ENCODE measurements at regions not wholly inside any gene's neighbourhood (a gene's known extent, or its start where the extent isn't known, plus 50 kb on each side); places are given as distances from the start of the nearest gene placed in this dataset.

DNA sequence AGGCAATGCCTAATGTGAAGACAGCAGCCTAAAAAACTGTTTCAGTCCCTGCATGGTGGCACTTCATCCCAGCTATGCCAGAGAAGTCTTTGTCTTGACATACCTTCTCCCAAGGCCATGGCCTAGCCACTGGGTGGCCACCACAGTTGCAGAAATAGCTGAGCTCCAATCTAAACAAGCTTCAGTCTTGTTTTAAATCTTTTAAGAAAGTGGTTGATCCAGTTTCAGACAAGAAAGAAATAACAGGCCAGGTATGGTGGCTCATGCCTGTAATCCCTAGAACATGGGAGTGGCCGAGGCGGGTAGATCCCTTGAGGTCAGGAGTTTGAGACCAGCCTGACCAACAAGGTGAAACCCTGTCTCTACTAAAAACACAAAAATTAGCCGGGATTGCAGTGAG, 600.0 kb upstream of the PLXNA2 start:
- no peak for DNase-seq (ENCODE audit: low spot score)

DNA sequence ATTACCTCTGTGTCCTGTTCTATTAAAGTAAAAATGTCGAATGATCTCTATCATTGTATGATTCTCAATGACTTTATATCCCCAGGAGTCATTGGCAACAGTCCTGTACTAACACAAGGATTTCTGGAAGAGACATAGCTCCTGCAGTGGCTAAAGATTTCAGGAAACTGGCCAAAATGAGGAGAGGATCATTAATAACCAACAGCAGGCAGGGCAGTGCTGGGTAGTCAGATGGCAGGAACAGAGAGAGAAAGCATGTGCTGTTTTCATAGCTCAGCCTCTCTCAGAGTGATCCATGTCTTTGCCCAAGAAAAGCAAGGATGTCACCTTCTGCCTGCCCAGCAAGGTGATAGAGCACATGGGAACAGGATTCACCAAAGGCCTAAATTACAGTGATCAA, 604.7 kb upstream of the PLXNA2 start:
- DNase-seq (ENCODE audit: low spot score) = no peak

GRCh38 chr1:208850442-208850841, 606.3 kb upstream of the PLXNA2 start:
- DNase-seq (ENCODE audit: low spot score) = no peak

DNA sequence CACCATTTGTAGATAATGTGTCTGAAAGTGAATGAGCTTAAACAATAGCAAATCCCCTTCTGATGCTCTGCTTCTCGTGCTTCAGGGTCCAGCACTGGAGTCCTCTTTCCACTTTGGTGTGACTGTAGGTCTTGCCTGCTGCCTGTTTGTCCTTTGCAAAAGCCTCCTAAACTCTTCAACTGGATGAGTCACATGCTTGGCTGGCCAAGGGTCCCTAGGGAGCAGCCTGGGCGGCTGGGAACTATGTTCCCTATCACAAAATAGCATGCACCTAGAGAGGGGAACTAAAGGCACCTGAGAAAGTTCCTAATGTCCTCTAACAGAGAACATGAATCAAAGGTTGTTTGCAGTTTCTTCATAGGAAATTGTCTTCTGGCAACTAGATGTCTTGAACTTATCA, 607.2 kb upstream of the PLXNA2 start:
- no peak for DNase-seq (ENCODE audit: low spot score)

GRCh38 chr1:208852911-208853310, 608.7 kb upstream of the PLXNA2 start:
- DNase-seq (ENCODE audit: low spot score) = no peak

GRCh38 chr1:208855403-208855802, 611.2 kb upstream of the PLXNA2 start:
- DNase-seq (ENCODE audit: low spot score) = no peak

- DNase-seq (ENCODE audit: low spot score) = no peak
These were observed 613.3 kb upstream of the PLXNA2 start for GRCh38 chr1:208857465-208857864.

- DNase-seq (ENCODE audit: low spot score) = no peak
These were observed 614.6 kb upstream of the PLXNA2 start for GRCh38 chr1:208858738-208859137.

DNA sequence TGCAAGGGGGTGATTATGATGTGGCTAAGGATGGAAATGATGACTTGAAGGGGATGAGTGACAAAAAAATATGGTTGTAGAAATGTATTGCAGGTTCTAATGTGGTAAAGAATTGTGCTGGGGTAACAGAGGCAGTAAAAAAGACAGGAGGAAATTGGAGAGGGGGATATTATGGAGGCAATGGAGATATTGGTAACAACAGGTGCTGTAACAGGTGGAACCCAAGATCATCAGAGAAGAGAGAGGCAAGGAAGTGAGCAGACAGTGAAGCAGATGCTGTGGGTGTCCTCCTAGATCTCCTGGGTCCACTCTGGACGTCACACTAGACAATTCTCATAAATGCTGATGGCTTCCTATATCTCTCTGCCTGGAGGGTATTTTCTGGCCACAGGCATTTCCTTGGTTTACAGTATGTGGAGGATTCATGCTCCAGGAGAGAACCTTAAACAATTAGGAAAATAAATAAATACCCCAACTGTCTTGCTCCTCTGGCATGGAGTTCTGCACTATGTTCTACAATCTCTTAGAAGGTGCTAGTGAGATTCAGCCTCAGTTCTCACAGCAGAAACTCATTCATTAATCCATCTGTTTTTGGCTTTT, 620.3 kb upstream of the PLXNA2 start:
- DNase-seq (ENCODE audit: low spot score) = no peak

GRCh38 chr1:208866386-208866955, 622.3 kb upstream of the PLXNA2 start:
- DNase-seq (ENCODE audit: low spot score) = no peak

- DNase-seq (ENCODE audit: low spot score) = no peak
These were observed 624.4 kb upstream of the PLXNA2 start for GRCh38 chr1:208868554-208868953.

DNA sequence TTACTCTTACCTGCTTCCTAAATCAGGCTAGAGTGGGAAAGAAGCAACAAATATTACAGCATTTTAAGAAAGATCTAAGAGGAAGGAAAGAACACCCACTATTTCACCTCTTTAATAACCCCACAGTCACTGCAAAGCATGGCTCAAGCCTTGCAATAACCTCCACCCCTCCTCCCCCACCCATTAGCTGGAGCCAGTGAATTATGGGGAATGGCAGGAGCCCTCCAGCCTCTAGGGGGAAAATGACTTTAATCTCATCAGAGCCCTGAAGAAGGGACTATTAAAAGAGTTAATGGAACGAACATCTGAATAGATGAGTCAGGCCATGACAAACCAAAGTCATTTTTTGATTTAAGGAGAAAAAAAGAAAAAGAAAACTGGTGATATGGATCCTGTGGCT, 630.7 kb upstream of the PLXNA2 start:
- no peak for DNase-seq (ENCODE audit: low spot score)

DNA sequence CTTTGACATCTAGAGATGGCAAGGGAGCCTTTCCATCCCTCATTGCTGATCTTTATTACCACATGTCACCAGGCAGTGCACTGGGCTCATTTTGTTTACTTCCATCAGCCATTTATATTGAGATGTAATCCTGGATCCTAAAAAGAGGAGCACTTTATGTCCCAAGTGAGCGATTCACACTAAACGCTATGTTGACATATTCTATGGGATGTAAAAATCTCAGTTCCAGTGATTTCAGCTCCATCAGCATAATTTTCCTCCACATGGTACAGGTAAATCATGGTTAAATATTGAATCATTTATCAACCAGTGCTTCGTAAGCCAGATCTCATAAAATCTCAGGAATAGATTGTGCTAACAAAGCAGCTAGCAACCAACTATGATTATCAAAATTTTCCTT, 634.8 kb upstream of the PLXNA2 start:
- no peak for DNase-seq (ENCODE audit: low spot score)

DNA sequence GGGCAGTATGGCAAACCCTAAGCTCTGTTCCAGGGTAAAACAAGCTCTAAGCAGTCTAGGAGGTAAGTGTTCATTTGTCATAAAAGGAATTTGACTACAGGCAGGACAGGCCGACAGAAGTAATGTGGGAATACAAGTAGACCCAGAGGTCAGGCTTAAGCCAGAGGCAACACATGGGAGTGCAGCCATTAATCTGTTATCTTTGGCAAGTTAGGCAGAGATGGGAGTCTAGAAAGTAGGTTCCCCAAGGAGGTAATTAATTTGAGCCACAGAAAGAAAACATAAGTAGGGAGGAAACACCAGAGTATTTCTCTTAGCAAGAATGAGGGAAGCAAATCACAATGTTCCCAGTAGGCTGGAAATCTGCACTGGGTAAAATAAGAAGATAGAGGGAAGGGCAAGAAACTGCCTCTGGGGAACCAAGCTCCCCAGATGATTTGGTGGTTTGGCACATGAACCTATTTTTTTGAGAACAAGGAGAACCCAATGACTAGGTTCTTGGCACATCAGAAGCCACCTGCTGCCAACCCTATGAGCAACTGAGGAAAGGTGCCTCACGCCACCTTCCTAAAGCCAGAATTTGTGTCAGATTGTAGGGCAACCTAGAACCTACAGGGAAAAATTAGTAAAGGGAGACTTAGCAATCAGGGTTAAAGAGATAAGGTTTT, 636.4 kb upstream of the PLXNA2 start:
- DNase-seq (ENCODE audit: low spot score) = no peak

GRCh38 chr1:208885060-208885459, 640.9 kb upstream of the PLXNA2 start:
- DNase-seq (ENCODE audit: low spot score) = no peak

DNA sequence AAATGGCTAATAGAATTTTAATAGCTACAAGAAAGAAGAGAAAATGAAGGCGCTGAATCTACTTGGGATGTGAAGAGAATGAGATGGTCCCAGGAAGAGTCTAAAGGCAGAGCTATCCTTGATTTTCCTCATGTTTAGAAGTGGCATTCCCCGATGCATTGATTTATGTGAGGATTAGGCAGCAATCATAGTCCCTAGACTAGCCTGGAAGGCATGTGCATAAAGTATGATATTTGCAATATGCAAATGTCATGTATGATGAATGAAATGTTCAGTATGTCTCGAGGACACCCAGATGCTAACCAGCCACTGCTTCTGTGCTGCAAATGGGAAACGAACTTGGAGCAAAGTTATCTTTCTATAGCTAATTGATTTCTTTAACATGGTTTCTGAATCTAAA, 641.5 kb upstream of the PLXNA2 start:
- DNase-seq (ENCODE audit: low spot score) = no peak

GRCh38 chr1:208888376-208888775, 644.2 kb upstream of the PLXNA2 start:
- no peak for DNase-seq (ENCODE audit: low spot score)

- DNase-seq (ENCODE audit: low spot score) = no peak
These were observed 648.0 kb upstream of the PLXNA2 start for GRCh38 chr1:208892147-208892546.

- no peak for DNase-seq (ENCODE audit: low spot score)
These were observed 649.1 kb upstream of the PLXNA2 start for GRCh38 chr1:208893251-208893650.

DNA sequence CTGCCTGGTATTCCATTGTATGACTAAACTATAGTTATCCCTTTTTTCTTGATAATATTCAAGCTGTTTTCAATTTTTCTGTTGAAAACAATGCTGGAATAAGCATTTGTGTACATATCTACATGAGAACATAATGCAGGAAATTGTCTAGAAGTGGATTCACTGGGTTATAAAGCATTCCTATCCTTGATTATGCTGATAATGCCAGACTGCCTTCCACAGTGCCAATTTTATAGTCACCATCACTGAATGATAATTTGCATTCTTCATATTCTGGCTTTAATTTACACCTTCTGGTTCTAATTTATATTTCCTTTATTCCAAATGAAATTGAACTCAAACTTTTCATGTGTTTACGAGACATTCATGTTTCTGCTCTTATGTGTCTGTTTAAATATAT, 651.0 kb upstream of the PLXNA2 start:
- DNase-seq (ENCODE audit: low spot score) = no peak

DNA sequence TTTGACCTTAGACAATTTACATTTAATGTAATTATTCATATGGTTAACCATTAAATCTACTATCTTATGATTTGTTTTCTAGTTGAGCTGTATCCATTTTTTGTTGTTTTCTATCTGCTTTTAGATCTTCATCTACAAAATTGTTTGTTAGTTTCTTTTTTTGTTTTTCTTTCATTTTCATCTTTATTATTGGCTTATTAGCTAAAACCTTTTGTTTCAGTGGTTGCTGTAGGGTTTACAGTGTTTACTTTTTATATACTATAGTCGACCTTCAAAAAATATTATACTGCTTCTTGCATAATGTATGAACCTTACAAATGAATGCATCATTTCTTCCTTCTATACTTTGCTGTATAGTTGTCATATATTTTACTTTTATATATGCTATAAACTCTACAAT, 651.6 kb upstream of the PLXNA2 start:
- no peak for DNase-seq (ENCODE audit: low spot score)

GRCh38 chr1:208896768-208897167, 652.6 kb upstream of the PLXNA2 start:
- no peak for DNase-seq (ENCODE audit: low spot score)

- no peak for DNase-seq (ENCODE audit: low spot score)
These were observed 655.3 kb upstream of the PLXNA2 start for GRCh38 chr1:208899438-208899837.
